Spleen (tissue), 11 donors: ENCODE measurements at regions not wholly inside any gene's neighbourhood (a gene's known extent, or its start where the extent isn't known, plus 50 kb on each side); places are given as distances from the start of the nearest gene placed in this dataset.

Experiments used
- DNase-seq: peaks from one replicate; pipeline ENCODE4 v3.0.0-alpha.2; 2020
- H3K27ac ChIP-seq, 8 donors: fragments of 200-600 bp; sonication (generic) in 7 of 8; 1 replicate in 4 of 8; 2 replicates in 4 of 8; pipeline versions ENCODE4 v1.5.0 to v1.8.0; 2016 to 2021; ENCODE audit warnings: inconsistent platforms in 4 of 8, mild to moderate bottlenecking in 4 of 8, moderate library complexity in 1 of 8
- H3K27me3 ChIP-seq, 7 donors: fragments of 200-600 bp; sonication (generic) in 6 of 7; replicated peaks in 1 of 7; 1 replicate in 4 of 7; 2 replicates in 3 of 7; pipeline versions ENCODE4 v1.5.0 to v1.8.0; 2016 to 2021; ENCODE audit warnings: inconsistent platforms in 3 of 7, mild to moderate bottlenecking in 1 of 7
- H3K36me3 ChIP-seq, 6 donors: fragments of 200-600 bp; sonication (generic) in 5 of 6; 1 replicate in 4 of 6; 2 replicates in 2 of 6; pipeline versions ENCODE4 v1.5.0 to v1.8.0; 2016 to 2021; ENCODE audit warnings: inconsistent platforms in 2 of 6
- H3K4me1 ChIP-seq, 6 donors: fragments of 200-600 bp; sonication (generic) in 5 of 6; 1 replicate in 3 of 6; 2 replicates in 3 of 6; pipeline versions ENCODE4 v1.5.0 to v1.8.0; 2016 to 2021; ENCODE audit warnings: inconsistent platforms in 3 of 6
- H3K4me3 ChIP-seq, 8 donors: fragments of 200-600 bp; sonication (generic) in 7 of 8; 1 replicate in 4 of 8; 2 replicates in 4 of 8; pipeline versions ENCODE4 v1.5.0 to v1.8.0; 2016 to 2021; ENCODE audit warnings: inconsistent platforms in 4 of 8, mild to moderate bottlenecking in 4 of 8, moderate library complexity in 2 of 8
- H3K9me3 ChIP-seq, 8 donors: fragments of 200-600 bp; sonication (generic) in 7 of 8; 1 replicate in 4 of 8; 2 replicates in 4 of 8; pipeline versions ENCODE4 v1.5.0 to v1.8.0; 2016 to 2021; ENCODE audit warnings: inconsistent platforms in 4 of 8
- POLR2A ChIP-seq, 3 donors: fragments of 450-650 bp; IDR thresholded peaks; one replicate each; pipeline ENCODE4 v1.5.1; 2017; ENCODE audit warnings: antibody characterized with exemption in 3 of 3, mild to moderate bottlenecking in 1 of 3
- POLR2AphosphoS5 ChIP-seq, 3 donors: sonication (generic); formaldehyde crosslinking; IDR thresholded peaks; one replicate each; pipeline ENCODE4 v1.5.1; 2017; ENCODE audit warnings: antibody characterized with exemption in 3 of 3
- WGBS, 5 donors: extraction: QIAGEN DNeasy Blood & Tissue Kit in 3 of 5; methylation state at CpG; one replicate each; pipeline versions ENCODE4 v1.1.5 to v1.1.7; 2013 to 2018; 5-methylcytosine and 5-hydroxymethylcytosine counted together
- intact Hi-C: fragments of 100-400 bp; cut with DNase I; formaldehyde crosslinking; loops from one replicate; pipeline ENCODE4 v1.15.0; 2023; ENCODE audit warnings: low total_unique reads
- TF ChIP-seq, protein P1 (sequence below), 11 experiments: fragments of 200-600 bp in 7 of 11; fragments of 450-650 bp in 4 of 11; sonication (generic) in 4 of 11; IDR thresholded peaks in 8 of 11; conservative IDR thresholded peaks in 3 of 11; 1 replicate in 7 of 11; 2 replicates in 4 of 11; pipeline versions ENCODE4 v1.4.0 to v1.8.0; 2016 to 2021; ENCODE audit warnings: antibody characterized with exemption in 11 of 11, inconsistent platforms in 4 of 11, mild to moderate bottlenecking in 1 of 11
- donor health status: healthy with polysubstance abuse.
- donor health status: DM: no; HTN: no; CAD: no; lungs with moderate emphysema.
- donor health status: DM: no; HTN: no; CAD: no.
- donor health status: Bipolar disorder and iron deficiency.
- donor health status: healthy.
- donor health status: DM: no; HTN: no; CAD: no.
- donor health status: DM: yes; HTN: yes; CAD: no.

- WGBS, 5 donors: 80 to 92% (median 88%) methylated on average over 2 of the region's 2 CpGs
- Histone ChIP-seq H3K9me3 (peaks cover 0 to 23% (median 12%) of the 10 kb centered on the region in 8 donors), H3K27ac (no peak overlapping the region), H3K36me3 (no peaks in the 10 kb centered on the region), H3K4me3 (no peak overlapping the region), H3K4me1 (no peaks in the 10 kb centered on the region), H3K27me3 (no peaks in the 10 kb centered on the region)
- TF ChIP-seq, protein P1, sequence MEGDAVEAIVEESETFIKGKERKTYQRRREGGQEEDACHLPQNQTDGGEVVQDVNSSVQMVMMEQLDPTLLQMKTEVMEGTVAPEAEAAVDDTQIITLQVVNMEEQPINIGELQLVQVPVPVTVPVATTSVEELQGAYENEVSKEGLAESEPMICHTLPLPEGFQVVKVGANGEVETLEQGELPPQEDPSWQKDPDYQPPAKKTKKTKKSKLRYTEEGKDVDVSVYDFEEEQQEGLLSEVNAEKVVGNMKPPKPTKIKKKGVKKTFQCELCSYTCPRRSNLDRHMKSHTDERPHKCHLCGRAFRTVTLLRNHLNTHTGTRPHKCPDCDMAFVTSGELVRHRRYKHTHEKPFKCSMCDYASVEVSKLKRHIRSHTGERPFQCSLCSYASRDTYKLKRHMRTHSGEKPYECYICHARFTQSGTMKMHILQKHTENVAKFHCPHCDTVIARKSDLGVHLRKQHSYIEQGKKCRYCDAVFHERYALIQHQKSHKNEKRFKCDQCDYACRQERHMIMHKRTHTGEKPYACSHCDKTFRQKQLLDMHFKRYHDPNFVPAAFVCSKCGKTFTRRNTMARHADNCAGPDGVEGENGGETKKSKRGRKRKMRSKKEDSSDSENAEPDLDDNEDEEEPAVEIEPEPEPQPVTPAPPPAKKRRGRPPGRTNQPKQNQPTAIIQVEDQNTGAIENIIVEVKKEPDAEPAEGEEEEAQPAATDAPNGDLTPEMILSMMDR (IDR thresholded peaks at IDR 0.05 in 8 of 11, conservative IDR thresholded peaks at IDR 0.05 in 3 of 11): no peak
- no peak for TF ChIP-seq POLR2AphosphoS5 (IDR thresholded peaks at IDR 0.05)
- DNase-seq: no peak
- intact Hi-C loops: no loop called here
These were observed 657.7 kb upstream of the CITED2 start for GRCh38 chr6:140032189-140032588.

GRCh38 chr6:140029551-140029950 is 655.1 kb upstream of the CITED2 start:
- H3K27me3 ChIP-seq: no peaks in the 10 kb centered on the region
- DNase-seq: no peak
- no peak for TF ChIP-seq POLR2A (IDR thresholded peaks at IDR 0.05)
- TF ChIP-seq POLR2AphosphoS5 (IDR thresholded peaks at IDR 0.05): no peak
- TF ChIP-seq, protein P1 (IDR thresholded peaks at IDR 0.05 in 8 of 11, conservative IDR thresholded peaks at IDR 0.05 in 3 of 11): no peak
- H3K36me3 ChIP-seq: no peaks in the 10 kb centered on the region
- no peak overlapping the region for H3K27ac ChIP-seq
- no peaks in the 10 kb centered on the region for H3K4me1 ChIP-seq
- H3K4me3 ChIP-seq: no peak overlapping the region
- 85 to 93% (median 85%) methylated on average over 3 of the region's 3 CpGs for WGBS, 5 donors
- H3K9me3 ChIP-seq: peaks cover 0 to 14% (median 7%) of the 10 kb centered on the region in 8 donors
- intact Hi-C loops: no loop called here

GRCh38 chr6:140027219-140027618 is 652.8 kb upstream of the CITED2 start:
- Histone ChIP-seq H3K36me3 (no peaks in the 10 kb centered on the region), H3K27me3 (no peaks in the 10 kb centered on the region), H3K27ac (no peak overlapping the region), H3K4me3 (no peak overlapping the region), H3K4me1 (no peaks in the 10 kb centered on the region), H3K9me3 (peaks cover 0 to 14% (median 7%) of the 10 kb centered on the region in 8 donors)
- TF ChIP-seq POLR2A (IDR thresholded peaks at IDR 0.05) (no peak), POLR2AphosphoS5 (IDR thresholded peaks at IDR 0.05) (no peak)
- TF ChIP-seq, protein P1 (IDR thresholded peaks at IDR 0.05 in 8 of 11, conservative IDR thresholded peaks at IDR 0.05 in 3 of 11): no peak
- 56 to 77% (median 71%) methylated on average over 2 of the region's 2 CpGs for WGBS, 5 donors
- no peak for DNase-seq
- intact Hi-C loops: no loop called here

DNA sequence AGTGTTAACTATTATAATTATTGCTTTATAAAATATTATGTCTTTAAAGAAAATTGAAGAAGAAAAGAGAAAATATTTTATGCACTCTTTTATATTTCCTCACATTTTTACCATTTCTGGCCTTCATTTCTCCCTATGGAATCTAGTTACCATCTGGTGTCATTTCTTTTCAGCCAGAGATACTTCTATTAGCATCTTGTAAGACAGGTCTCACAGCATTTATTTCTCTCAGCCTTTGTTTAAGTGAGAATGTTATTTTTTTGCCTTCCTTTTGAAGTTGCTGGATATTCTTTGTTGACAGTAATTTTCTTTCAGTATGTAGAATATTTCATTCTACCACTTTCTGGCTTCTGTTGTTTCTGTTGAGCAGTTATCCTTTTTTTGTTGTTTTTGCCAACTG is 652.1 kb upstream of the CITED2 start:
- H3K36me3 ChIP-seq: no peaks in the 10 kb centered on the region
- intact Hi-C loops: no loop called here
- peaks cover 0 to 14% (median 7%) of the 10 kb centered on the region in 8 donors for H3K9me3 ChIP-seq
- H3K27me3 ChIP-seq: no peaks in the 10 kb centered on the region
- no peak overlapping the region for H3K4me3 ChIP-seq
- TF ChIP-seq POLR2AphosphoS5 (IDR thresholded peaks at IDR 0.05): no peak
- no peak for TF ChIP-seq POLR2A (IDR thresholded peaks at IDR 0.05)
- TF ChIP-seq, protein P1 (IDR thresholded peaks at IDR 0.05 in 8 of 11, conservative IDR thresholded peaks at IDR 0.05 in 3 of 11): no peak
- DNase-seq: no peak
- H3K27ac ChIP-seq: no peak overlapping the region
- H3K4me1 ChIP-seq: no peaks in the 10 kb centered on the region
